Activated naive CD4-positive, alpha-beta T cell treated with anti-CD3 and anti-CD28 coated beads, Interleukin-2, amount 50 U/mL, for 72 hours (primary cell): ENCODE measurements at regions not wholly inside any gene's neighbourhood (a gene's known extent, or its start where the extent isn't known, plus 50 kb on each side); places are given as distances from the start of the nearest gene placed in this dataset.

ENCODE experiments used
- ATAC-seq, 2 donors: fragments of 150-1000 bp; cut with Tn5 transposase; 2 replicates each; pipeline ENCODE4 v1.10.0; 2021; ENCODE audit warnings: mild to moderate bottlenecking in 2 of 2, moderate library complexity in 2 of 2
- DNase-seq, 2 donors: peaks; one replicate each; pipeline ENCODE4 v3.0.0; 2021 to 2022; ENCODE audit warnings: low spot score in 2 of 2
- H3K27ac Mint-ChIP-seq, 2 donors: one replicate each; pipeline ENCODE4 v1.8.0; 2022; ENCODE audit warnings: mild to moderate bottlenecking in 2 of 2, mixed read lengths in 2 of 2
- H3K36me3 Mint-ChIP-seq, 2 donors: one replicate each; pipeline ENCODE4 v1.8.0; 2022; ENCODE audit warnings: mixed read lengths in 2 of 2
- H3K9me3 Mint-ChIP-seq, 2 donors: one replicate each; pipeline ENCODE4 v1.8.0; 2022; ENCODE audit warnings: mixed read lengths in 2 of 2

- H3K36me3 Mint-ChIP-seq = no peaks in the 10 kb centered on the region
- DNase-seq = no peak
- no peaks in the 10 kb centered on the region for H3K9me3 Mint-ChIP-seq
- no peak overlapping the region for H3K27ac Mint-ChIP-seq
- ATAC-seq = no peak
Observed at GRCh38 chr5:98096155-98096554, 677.3 kb upstream of the RGMB start.

DNA sequence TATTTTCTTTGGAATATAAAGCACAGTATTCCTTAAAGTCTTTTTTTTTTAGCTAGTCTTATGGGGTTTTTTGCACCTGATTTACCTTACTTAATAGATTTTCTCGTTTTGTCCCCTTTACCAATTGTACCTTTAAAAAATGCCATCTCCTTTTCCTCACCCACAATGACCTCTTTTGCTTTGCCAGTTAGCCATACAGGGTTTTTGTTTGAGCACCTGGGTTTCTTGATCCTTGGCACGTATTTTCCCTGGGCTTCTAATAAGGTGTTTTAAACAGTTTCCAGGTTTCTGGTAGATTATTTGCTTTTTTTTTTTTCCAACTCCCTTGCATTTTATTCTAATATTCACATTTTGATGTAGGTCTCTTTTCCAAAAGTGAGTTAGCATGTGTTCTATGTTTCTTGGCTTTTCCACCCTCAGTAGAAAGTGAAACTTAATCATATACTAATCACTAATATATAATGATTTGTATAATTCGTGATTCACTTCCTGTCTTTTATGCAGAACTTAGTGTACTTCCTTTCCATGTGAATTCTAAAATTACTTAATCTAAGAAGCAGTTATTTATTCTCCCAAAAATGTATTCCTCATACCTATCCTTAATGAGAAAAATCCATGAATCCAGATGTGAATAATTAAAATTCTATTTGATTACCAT, 673.9 kb upstream of the RGMB start:
- ATAC-seq = no peak
- DNase-seq = no peak
- H3K27ac Mint-ChIP-seq = no peak overlapping the region
- no peaks in the 10 kb centered on the region for H3K9me3 Mint-ChIP-seq
- H3K36me3 Mint-ChIP-seq = no peaks in the 10 kb centered on the region

DNA sequence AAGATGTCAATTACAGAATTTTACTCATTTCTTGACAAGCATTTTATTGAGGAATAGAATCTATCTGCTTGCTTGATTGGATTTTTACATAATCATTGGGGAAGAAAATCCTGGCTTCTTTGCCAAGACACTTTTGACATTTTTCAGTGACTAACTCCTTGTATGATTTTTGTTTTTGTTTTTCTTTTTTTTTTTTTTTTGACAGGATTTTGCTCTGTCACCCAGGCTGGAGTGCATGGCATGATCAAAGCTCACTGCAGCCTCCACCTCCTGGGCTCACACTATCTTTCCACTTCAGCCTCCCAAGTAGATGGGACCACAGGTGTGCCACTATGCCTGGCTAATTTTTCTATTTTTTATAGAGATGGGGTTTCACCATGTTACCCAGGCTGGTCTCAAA, 672.3 kb upstream of the RGMB start:
- ATAC-seq (no peak), DNase-seq (no peak)
- H3K27ac Mint-ChIP-seq = no peak overlapping the region
- H3K36me3 Mint-ChIP-seq = no peaks in the 10 kb centered on the region
- no peaks in the 10 kb centered on the region for H3K9me3 Mint-ChIP-seq

DNA sequence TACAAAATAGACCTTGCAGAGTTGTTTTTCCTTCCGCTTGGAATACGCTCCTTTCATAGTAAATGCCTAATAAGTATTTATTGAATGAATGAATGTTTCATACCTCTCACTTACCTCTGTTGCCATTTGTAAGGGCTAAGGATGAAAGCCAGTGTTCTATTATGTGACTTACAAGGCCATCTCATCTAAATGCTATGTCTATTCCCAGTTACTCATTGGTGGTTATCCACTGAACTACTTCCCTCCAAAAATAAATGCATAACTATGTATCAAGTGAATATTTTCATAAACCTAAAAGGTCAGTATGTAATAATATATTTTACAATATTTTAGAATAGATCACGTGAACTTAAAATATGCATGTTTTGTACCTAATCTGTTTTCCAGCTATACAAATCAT, 670.5 kb upstream of the RGMB start:
- Mint-ChIP-seq H3K27ac (no peak overlapping the region), H3K9me3 (no peaks in the 10 kb centered on the region), H3K36me3 (no peaks in the 10 kb centered on the region)
- DNase-seq (no peak), ATAC-seq (no peak)

- Mint-ChIP-seq H3K9me3 (no peaks in the 10 kb centered on the region), H3K36me3 (no peaks in the 10 kb centered on the region), H3K27ac (no peak overlapping the region)
- ATAC-seq (no peak), DNase-seq (no peak)
Observed at GRCh38 chr5:98103807-98104206, 669.7 kb upstream of the RGMB start.

DNA sequence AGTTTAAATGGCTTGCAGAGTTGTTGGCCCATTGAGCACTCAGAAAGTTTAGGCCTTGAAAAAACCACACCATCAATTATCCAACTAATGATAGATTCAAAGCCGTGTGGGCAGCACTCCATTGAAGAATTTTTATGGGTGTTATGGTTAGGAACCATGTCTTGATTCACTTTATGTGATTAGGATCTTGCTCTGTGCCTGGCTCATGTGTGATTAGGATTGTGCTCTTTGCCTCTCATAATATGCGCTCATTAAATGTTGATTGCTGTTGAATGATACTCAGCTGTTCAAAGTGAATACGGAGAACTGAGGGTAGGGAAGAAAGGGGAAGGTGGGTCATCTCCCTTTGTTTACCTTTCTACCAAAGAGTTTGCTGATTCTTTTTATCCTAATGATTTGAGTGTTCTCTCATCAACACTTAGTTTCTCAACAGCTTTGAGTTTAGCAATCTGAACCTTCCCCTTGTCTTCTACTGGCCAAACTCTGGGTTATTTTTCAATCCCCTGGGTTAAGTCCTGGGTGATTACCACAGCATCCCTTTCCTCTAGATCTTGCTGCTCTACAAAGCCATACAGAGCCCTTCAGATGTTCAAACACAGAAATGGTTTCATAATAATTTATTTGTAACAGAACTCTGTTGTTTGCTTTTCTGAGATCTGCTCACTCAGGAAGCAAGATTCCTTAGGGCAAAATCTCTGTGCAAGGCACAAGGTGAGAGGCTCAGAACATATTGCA, 668.8 kb upstream of the RGMB start:
- ATAC-seq = no peak

DNA sequence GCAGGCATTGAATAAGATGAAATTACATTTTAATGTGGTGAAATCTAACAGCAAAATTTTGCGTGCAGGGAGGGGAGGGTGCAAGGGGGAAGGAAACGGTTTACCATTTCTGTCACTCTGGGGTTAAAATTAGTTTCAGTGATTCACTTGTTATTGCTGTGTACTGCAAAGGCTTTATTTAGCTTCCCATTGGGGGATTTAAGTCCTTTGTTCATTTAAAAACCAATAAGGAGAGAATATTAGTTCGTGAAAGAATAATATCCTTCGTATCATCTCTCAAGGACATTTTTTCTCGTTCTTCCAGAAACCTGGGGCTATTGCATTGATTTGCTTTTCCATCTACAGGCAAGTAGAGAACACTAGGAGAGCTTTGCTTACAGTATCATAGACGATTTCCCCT, 667.8 kb upstream of the RGMB start:
- no peaks in the 10 kb centered on the region for H3K9me3 Mint-ChIP-seq
- H3K36me3 Mint-ChIP-seq = no peaks in the 10 kb centered on the region
- no peak for DNase-seq
- ATAC-seq = no peak
- no peak overlapping the region for H3K27ac Mint-ChIP-seq

More for the DNA sequence above, 668.8 kb upstream of the RGMB start:
- H3K27ac Mint-ChIP-seq = no peak overlapping the region
- H3K36me3 Mint-ChIP-seq = no peaks in the 10 kb centered on the region
- DNase-seq = no peak
- no peaks in the 10 kb centered on the region for H3K9me3 Mint-ChIP-seq

GRCh38 chr5:98106116-98107031, 667.1 kb upstream of the RGMB start:
- Mint-ChIP-seq H3K27ac (no peak overlapping the region), H3K9me3 (no peaks in the 10 kb centered on the region), H3K36me3 (no peaks in the 10 kb centered on the region)
- ATAC-seq (no peak), DNase-seq (no peak)

GRCh38 chr5:98108497-98108896, 665.0 kb upstream of the RGMB start:
- Mint-ChIP-seq H3K27ac (no peak overlapping the region), H3K36me3 (no peaks in the 10 kb centered on the region), H3K9me3 (no peaks in the 10 kb centered on the region)
- DNase-seq (no peak), ATAC-seq (no peak)

GRCh38 chr5:98109561-98110006, 663.9 kb upstream of the RGMB start:
- ATAC-seq = no peak
- Mint-ChIP-seq H3K9me3 (peaks cover 2% of the 10 kb centered on the region in 2 donors), H3K36me3 (no peaks in the 10 kb centered on the region), H3K27ac (no peak overlapping the region)
- no peak for DNase-seq

DNA sequence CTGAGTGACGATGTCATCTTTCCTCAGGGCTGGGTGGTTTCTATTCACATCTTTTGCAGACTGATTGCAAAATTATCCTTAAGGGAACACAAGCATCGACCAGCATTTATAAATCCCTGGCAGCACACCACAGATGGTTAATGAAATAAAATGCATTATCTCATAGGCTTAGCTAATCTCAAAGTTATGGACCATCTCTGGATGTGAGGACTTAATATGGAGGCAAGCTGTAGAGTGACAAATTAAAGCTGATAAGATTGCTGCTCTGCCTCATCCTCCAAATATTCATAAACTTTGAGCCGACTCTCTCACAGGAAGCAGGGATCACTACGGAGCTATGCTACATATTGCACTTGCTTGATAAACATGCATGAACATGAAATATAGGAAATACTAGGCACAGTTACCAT, 663.2 kb upstream of the RGMB start:
- Mint-ChIP-seq H3K36me3 (no peaks in the 10 kb centered on the region), H3K9me3 (peaks cover 4% of the 10 kb centered on the region in 2 donors), H3K27ac (no peak overlapping the region)
- DNase-seq (no peak), ATAC-seq (no peak)

DNA sequence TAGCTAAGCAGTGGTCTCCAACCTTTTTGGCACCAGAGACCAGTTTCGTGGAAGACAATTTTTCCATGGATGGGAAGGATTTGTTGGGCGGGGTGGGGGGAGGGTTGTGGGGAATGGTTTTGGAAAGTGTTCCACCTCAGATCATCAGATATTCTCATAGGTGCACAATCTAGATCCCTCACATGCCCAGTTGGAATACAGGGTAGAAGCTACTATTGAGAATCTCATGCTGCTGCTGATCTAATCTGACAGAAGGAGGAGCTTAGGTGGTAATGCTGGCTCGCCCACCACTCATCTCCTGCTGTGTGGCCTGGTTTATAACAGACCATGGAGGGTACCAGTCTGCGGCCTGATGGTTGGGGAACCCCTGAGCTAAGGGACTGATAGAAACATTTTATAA, 662.7 kb upstream of the RGMB start:
- ATAC-seq (no peak), DNase-seq (no peak)
- no peaks in the 10 kb centered on the region for H3K36me3 Mint-ChIP-seq
- H3K9me3 Mint-ChIP-seq = peaks cover 4% of the 10 kb centered on the region in 2 donors
- H3K27ac Mint-ChIP-seq = no peak overlapping the region

- no peak for ATAC-seq
- Mint-ChIP-seq H3K9me3 (peaks cover 4 to 9% of the 10 kb centered on the region in 2 donors), H3K36me3 (no peaks in the 10 kb centered on the region), H3K27ac (no peak overlapping the region)
- DNase-seq = no peak
Observed at GRCh38 chr5:98111686-98112085, 661.8 kb upstream of the RGMB start.

GRCh38 chr5:98121036-98121936, 652.2 kb upstream of the RGMB start:
- Mint-ChIP-seq H3K27ac (no peak overlapping the region), H3K9me3 (peaks cover 0 to 6% of the 10 kb centered on the region in 2 donors)

GRCh38 chr5:98128271-98128670, 645.2 kb upstream of the RGMB start:
- ATAC-seq (no peak), DNase-seq (no peak)
- Mint-ChIP-seq H3K27ac (no peak overlapping the region), H3K36me3 (no peaks in the 10 kb centered on the region), H3K9me3 (peaks cover 0 to 5% of the 10 kb centered on the region in 2 donors)

More at GRCh38 chr5:98121036-98121936, 652.2 kb upstream of the RGMB start:
- DNase-seq (no peak), ATAC-seq (no peak)
- no peaks in the 10 kb centered on the region for H3K36me3 Mint-ChIP-seq

GRCh38 chr5:98128846-98129245, 644.6 kb upstream of the RGMB start:
- Mint-ChIP-seq H3K27ac (no peak overlapping the region), H3K36me3 (no peaks in the 10 kb centered on the region), H3K9me3 (peaks cover 0 to 5% of the 10 kb centered on the region in 2 donors)
- DNase-seq (no peak), ATAC-seq (no peak)
